ENCODE measurements at regions not wholly inside any gene's neighbourhood (a gene's known extent, or its start where the extent isn't known, plus 50 kb on each side); places are given as distances from the start of the nearest gene placed in this dataset.

DNA sequence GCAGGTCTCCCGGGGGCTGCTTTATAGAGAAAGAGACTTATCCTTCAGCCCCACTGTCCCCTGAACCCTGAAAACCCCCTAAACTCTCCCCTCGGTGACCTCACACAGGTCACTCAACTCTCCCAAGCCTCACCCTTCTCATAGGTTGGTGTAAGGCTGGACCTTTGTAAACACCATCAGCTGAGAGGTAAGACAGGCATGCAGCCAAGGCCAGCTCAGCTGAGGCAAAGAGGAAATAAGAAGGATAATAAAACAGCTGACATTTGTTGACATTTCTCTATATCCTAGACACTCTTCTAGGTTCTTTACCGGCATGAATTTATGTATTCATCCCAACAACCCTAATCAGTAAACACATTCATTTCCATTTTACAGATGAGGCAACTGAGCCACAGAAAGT is 134.3 kb downstream of the CCT6B start:
- Histone ChIP-seq H3K27me3 (ENCODE audit: control insufficient read depth in 1 of 2, insufficient read depth in 2 of 2, low read length in 2 of 2) (no peaks in the 10 kb centered on the region), H3K9me3 (ENCODE audit: control insufficient read depth in 1 of 2, insufficient read depth in 1 of 2, low read length in 2 of 2) (no peaks in the 10 kb centered on the region), H3K27ac (ENCODE audit: low read depth in 1 of 2, low read length in 2 of 2) (no peak overlapping the region), H3K36me3 (ENCODE audit: insufficient read depth, low read length) (no peaks in the 10 kb centered on the region), H3K4me1 (ENCODE audit: insufficient read depth, low read length) (no peaks in the 10 kb centered on the region), H3K4me3 (ENCODE audit: low read length) (no peak overlapping the region)
- Mint-ChIP-seq H3K27ac (no peak overlapping the region), H3K4me3 (no peak overlapping the region), H3K4me1 (ENCODE audit: low read depth) (no peaks in the 10 kb centered on the region), H3K36me3 (ENCODE audit: low read depth) (no peaks in the 10 kb centered on the region), H3K27me3 (peaks cover 12% of the 10 kb centered on the region), H3K9me3 (no peaks in the 10 kb centered on the region)
- TF ChIP-seq, protein P1, sequence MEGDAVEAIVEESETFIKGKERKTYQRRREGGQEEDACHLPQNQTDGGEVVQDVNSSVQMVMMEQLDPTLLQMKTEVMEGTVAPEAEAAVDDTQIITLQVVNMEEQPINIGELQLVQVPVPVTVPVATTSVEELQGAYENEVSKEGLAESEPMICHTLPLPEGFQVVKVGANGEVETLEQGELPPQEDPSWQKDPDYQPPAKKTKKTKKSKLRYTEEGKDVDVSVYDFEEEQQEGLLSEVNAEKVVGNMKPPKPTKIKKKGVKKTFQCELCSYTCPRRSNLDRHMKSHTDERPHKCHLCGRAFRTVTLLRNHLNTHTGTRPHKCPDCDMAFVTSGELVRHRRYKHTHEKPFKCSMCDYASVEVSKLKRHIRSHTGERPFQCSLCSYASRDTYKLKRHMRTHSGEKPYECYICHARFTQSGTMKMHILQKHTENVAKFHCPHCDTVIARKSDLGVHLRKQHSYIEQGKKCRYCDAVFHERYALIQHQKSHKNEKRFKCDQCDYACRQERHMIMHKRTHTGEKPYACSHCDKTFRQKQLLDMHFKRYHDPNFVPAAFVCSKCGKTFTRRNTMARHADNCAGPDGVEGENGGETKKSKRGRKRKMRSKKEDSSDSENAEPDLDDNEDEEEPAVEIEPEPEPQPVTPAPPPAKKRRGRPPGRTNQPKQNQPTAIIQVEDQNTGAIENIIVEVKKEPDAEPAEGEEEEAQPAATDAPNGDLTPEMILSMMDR (IDR thresholded peaks at IDR 0.05): no peak
- intact Hi-C loops (cut with DNase I, micrococcal nuclease): no loop called here
- DNase-seq (no peak), ATAC-seq (ENCODE audit: poor library complexity) (no peak)
- ChIA-PET POLR2A (no interaction called here), CTCF (no interaction called here)

DNA sequence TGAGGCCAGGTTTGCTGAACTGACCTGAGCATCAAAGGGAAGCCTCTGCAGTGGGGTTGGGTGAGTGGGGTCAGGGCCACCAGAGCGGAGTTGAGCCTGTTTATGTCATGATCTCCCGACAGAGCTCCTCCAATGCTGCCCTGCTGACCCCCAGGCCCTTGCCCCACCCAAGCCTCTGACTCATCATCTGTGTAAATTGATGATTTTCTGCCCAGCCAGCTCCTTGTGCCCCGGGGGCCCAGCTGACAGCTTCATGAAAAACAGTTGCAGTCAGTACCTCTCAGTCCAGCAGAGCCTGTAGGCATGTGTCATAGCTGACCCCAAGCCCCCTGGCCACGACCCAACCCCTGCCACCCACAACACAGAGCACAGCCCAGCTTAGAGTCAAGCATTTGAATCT is 134.9 kb downstream of the CCT6B start:
- ChIA-PET POLR2A (no interaction called here), CTCF (no interaction called here)
- Histone ChIP-seq H3K36me3 (ENCODE audit: insufficient read depth, low read length) (no peaks in the 10 kb centered on the region), H3K4me1 (ENCODE audit: insufficient read depth, low read length) (no peaks in the 10 kb centered on the region), H3K9me3 (ENCODE audit: control insufficient read depth in 1 of 2, insufficient read depth in 1 of 2, low read length in 2 of 2) (no peaks in the 10 kb centered on the region), H3K27me3 (ENCODE audit: control insufficient read depth in 1 of 2, insufficient read depth in 2 of 2, low read length in 2 of 2) (no peaks in the 10 kb centered on the region), H3K27ac (ENCODE audit: low read depth in 1 of 2, low read length in 2 of 2) (no peak overlapping the region), H3K4me3 (ENCODE audit: low read length) (no peak overlapping the region)
- TF ChIP-seq, protein P1 (IDR thresholded peaks at IDR 0.05): no peak
- Mint-ChIP-seq H3K4me3 (no peak overlapping the region), H3K9me3 (no peaks in the 10 kb centered on the region), H3K27ac (no peak overlapping the region), H3K27me3 (peaks cover 12% of the 10 kb centered on the region), H3K4me1 (ENCODE audit: low read depth) (no peaks in the 10 kb centered on the region), H3K36me3 (ENCODE audit: low read depth) (no peaks in the 10 kb centered on the region)
- ATAC-seq (ENCODE audit: poor library complexity): no peak
- intact Hi-C loops (cut with DNase I, micrococcal nuclease): no loop called here
- no peak for DNase-seq

DNA sequence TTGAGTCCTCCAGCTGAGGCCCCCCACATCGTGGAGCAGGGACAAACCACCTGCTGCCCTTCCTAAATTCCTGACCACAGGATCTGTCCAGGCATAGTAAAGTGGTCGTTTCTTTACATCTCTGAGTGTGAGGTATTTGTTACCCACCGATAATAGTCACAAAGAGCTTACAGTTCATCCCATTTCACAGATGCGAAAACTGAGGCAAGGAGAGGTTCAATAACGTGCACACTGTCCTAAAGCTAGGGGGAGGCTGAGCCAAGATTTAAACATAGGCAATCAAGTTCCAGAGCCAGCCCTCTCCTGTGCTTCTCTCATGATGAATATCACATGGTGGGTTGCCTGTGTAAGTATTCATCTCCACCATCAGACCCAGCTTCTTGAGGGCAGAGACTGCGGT is 135.4 kb downstream of the CCT6B start:
- POLR2A ChIA-PET: no interaction called here

More for the DNA sequence above, 135.4 kb downstream of the CCT6B start:
- H3K36me3 ChIP-seq (ENCODE audit: insufficient read depth, low read length): no peaks in the 10 kb centered on the region
- no peaks in the 10 kb centered on the region for H3K9me3 ChIP-seq (ENCODE audit: control insufficient read depth in 1 of 2, insufficient read depth in 1 of 2, low read length in 2 of 2)
- DNase-seq (no peak), ATAC-seq (ENCODE audit: poor library complexity) (no peak)
- no peaks in the 10 kb centered on the region for H3K27me3 ChIP-seq (ENCODE audit: control insufficient read depth in 1 of 2, insufficient read depth in 2 of 2, low read length in 2 of 2)
- no peak overlapping the region for H3K4me3 ChIP-seq (ENCODE audit: low read length)
- H3K27ac ChIP-seq (ENCODE audit: low read depth in 1 of 2, low read length in 2 of 2): no peak overlapping the region
- intact Hi-C loops (cut with DNase I, micrococcal nuclease): no loop called here
- CTCF ChIA-PET: no interaction called here
- Mint-ChIP-seq H3K36me3 (ENCODE audit: low read depth) (no peaks in the 10 kb centered on the region), H3K4me1 (ENCODE audit: low read depth) (no peaks in the 10 kb centered on the region), H3K27ac (no peak overlapping the region), H3K27me3 (peaks cover 12% of the 10 kb centered on the region), H3K9me3 (no peaks in the 10 kb centered on the region), H3K4me3 (no peak overlapping the region)
- no peaks in the 10 kb centered on the region for H3K4me1 ChIP-seq (ENCODE audit: insufficient read depth, low read length)
- TF ChIP-seq, protein P1 (IDR thresholded peaks at IDR 0.05): no peak

Data from CD4-positive, alpha-beta T cell (primary cell).